ENCODE measurements at regions not wholly inside any gene's neighbourhood (a gene's known extent, or its start where the extent isn't known, plus 50 kb on each side); places are given as distances from the start of the nearest gene placed in this dataset.

GRCh38 chr2:225296951-225297350 is 102.6 kb upstream of the NYAP2 start:
- DNase-seq (no peak), ATAC-seq (ENCODE audit: low FRiP score in 2 of 2) (no peak)
- TF ChIP-seq CTCF (IDR thresholded peaks at IDR 0.05), result no peak
- TF ChIP-seq POLR2A (IDR thresholded peaks at IDR 0.05), result no peak
- no peak for TF ChIP-seq POLR2AphosphoS5 (IDR thresholded peaks at IDR 0.05)
- no peak for TF ChIP-seq EP300 (IDR thresholded peaks at IDR 0.05)
- no peak overlapping the region for H3K4me3 ChIP-seq
- H3K4me1 ChIP-seq, result no peaks in the 10 kb centered on the region
- peaks cover 0 to 11% (median under 1%) of the 10 kb centered on the region in 4 donors for H3K9me3 ChIP-seq
- no peaks in the 10 kb centered on the region for H3K36me3 ChIP-seq
- no peak overlapping the region for H3K27ac ChIP-seq
- 59 to 66% methylated on average over 2 of the region's 2 CpGs for WGBS, 2 donors
- H3K27me3 ChIP-seq, result no peaks in the 10 kb centered on the region

- Histone ChIP-seq H3K27me3 (no peaks in the 10 kb centered on the region), H3K27ac (no peak overlapping the region), H3K4me3 (no peak overlapping the region), H3K36me3 (no peaks in the 10 kb centered on the region), H3K4me1 (no peaks in the 10 kb centered on the region), H3K9me3 (no peaks in the 10 kb centered on the region)
- no peak for DNase-seq
- no peak for TF ChIP-seq POLR2A (IDR thresholded peaks at IDR 0.05)
- no peak for TF ChIP-seq CTCF (IDR thresholded peaks at IDR 0.05)
- TF ChIP-seq POLR2AphosphoS5 (IDR thresholded peaks at IDR 0.05), result no peak
- TF ChIP-seq EP300 (IDR thresholded peaks at IDR 0.05), result no peak
- ATAC-seq (ENCODE audit: low FRiP score in 2 of 2), result no peak
- WGBS, 2 donors, result 67 to 86% methylated on average over 3 of the region's 3 CpGs
These were observed 104.4 kb upstream of the NYAP2 start for GRCh38 chr2:225295102-225295501.

- H3K4me3 ChIP-seq, result no peak overlapping the region
- no peaks in the 10 kb centered on the region for H3K4me1 ChIP-seq
- H3K27me3 ChIP-seq, result no peaks in the 10 kb centered on the region
- no peak for TF ChIP-seq EP300 (IDR thresholded peaks at IDR 0.05)
- no peak for TF ChIP-seq POLR2A (IDR thresholded peaks at IDR 0.05)
- no peak for TF ChIP-seq POLR2AphosphoS5 (IDR thresholded peaks at IDR 0.05)
- no peak for TF ChIP-seq CTCF (IDR thresholded peaks at IDR 0.05)
- H3K9me3 ChIP-seq, result no peaks in the 10 kb centered on the region
- no peak for DNase-seq
- ATAC-seq (ENCODE audit: low FRiP score in 2 of 2), result no peak
- 85 to 87% methylated on average over 7 of the region's 7 CpGs for WGBS, 2 donors
- no peak overlapping the region for H3K27ac ChIP-seq
- no peaks in the 10 kb centered on the region for H3K36me3 ChIP-seq
These were observed 105.9 kb upstream of the NYAP2 start for GRCh38 chr2:225293638-225294037.

- TF ChIP-seq EP300 (IDR thresholded peaks at IDR 0.05) (no peak), POLR2AphosphoS5 (IDR thresholded peaks at IDR 0.05) (no peak), CTCF (IDR thresholded peaks at IDR 0.05) (no peak), POLR2A (IDR thresholded peaks at IDR 0.05) (no peak)
- Histone ChIP-seq H3K27me3 (no peaks in the 10 kb centered on the region), H3K27ac (no peak overlapping the region), H3K4me1 (no peaks in the 10 kb centered on the region), H3K9me3 (no peaks in the 10 kb centered on the region), H3K4me3 (no peak overlapping the region), H3K36me3 (no peaks in the 10 kb centered on the region)
- WGBS, 2 donors, result 51 to 60% methylated on average over 8 of the region's 8 CpGs
- ATAC-seq (ENCODE audit: low FRiP score in 2 of 2), result no peak
- DNase-seq, result no peak
These were observed 108.6 kb upstream of the NYAP2 start for GRCh38 chr2:225290757-225291400.

GRCh38 chr2:225289659-225290058 is 109.9 kb upstream of the NYAP2 start:
- 80 to 90% methylated on average over 2 of the region's 2 CpGs for WGBS, 2 donors
- TF ChIP-seq POLR2A (IDR thresholded peaks at IDR 0.05) (no peak), CTCF (IDR thresholded peaks at IDR 0.05) (no peak), EP300 (IDR thresholded peaks at IDR 0.05) (no peak), POLR2AphosphoS5 (IDR thresholded peaks at IDR 0.05) (no peak)
- ATAC-seq (ENCODE audit: low FRiP score in 2 of 2), result no peak
- Histone ChIP-seq H3K4me1 (no peaks in the 10 kb centered on the region), H3K27me3 (no peaks in the 10 kb centered on the region), H3K9me3 (no peaks in the 10 kb centered on the region), H3K36me3 (no peaks in the 10 kb centered on the region), H3K27ac (no peak overlapping the region), H3K4me3 (no peak overlapping the region)
- DNase-seq, result no peak

Measured in upper lobe of left lung (tissue), 6 donors.